C4-2B (cell line): ENCODE measurements at regions not wholly inside any gene's neighbourhood (a gene's known extent, or its start where the extent isn't known, plus 50 kb on each side); places are given as distances from the start of the nearest gene placed in this dataset.

ENCODE experiments used
- H3K27ac ChIP-seq: fragments of 450-650 bp; 2 replicates; pipeline ENCODE4 v1.5.1; 2017
- CTCF ChIP-seq: fragments of 450-650 bp; conservative IDR thresholded peaks from 2 replicates; pipeline ENCODE4 v1.5.1; 2017; ENCODE audit warnings: mild to moderate bottlenecking
- ZFX ChIP-seq: fragments of 450-650 bp; IDR thresholded peaks from 2 replicates; pipeline ENCODE4 v1.6.1; 2017

GRCh38 chr3:176776622-176777175 is 420.6 kb downstream of the TBL1XR1 start:
- H3K27ac ChIP-seq = no peak overlapping the region
- no peak for TF ChIP-seq CTCF
- TF ChIP-seq ZFX = no peak

GRCh38 chr3:176769547-176770190 is 427.6 kb downstream of the TBL1XR1 start:
- H3K27ac ChIP-seq = no peak overlapping the region
- TF ChIP-seq ZFX (no peak), CTCF (no peak)

GRCh38 chr3:176767385-176767784 is 429.9 kb downstream of the TBL1XR1 start:
- H3K27ac ChIP-seq = peak overlapping the region; percentile 90
- no peak for TF ChIP-seq ZFX
- no peak for TF ChIP-seq CTCF

GRCh38 chr3:176766862-176767261 is 430.4 kb downstream of the TBL1XR1 start:
- H3K27ac ChIP-seq = peak overlapping the region; percentile 90
- TF ChIP-seq CTCF (no peak), ZFX (no peak)

- H3K27ac ChIP-seq = no peak overlapping the region
- TF ChIP-seq CTCF (no peak), ZFX (no peak)
These were observed 431.8 kb downstream of the TBL1XR1 start for GRCh38 chr3:176765382-176765900.

GRCh38 chr3:176759815-176760506 is 437.3 kb downstream of the TBL1XR1 start:
- H3K27ac ChIP-seq = peak overlapping the region; percentile 58; the same call in 1 of the 2 replicates
- no peak for TF ChIP-seq ZFX
- no peak for TF ChIP-seq CTCF

GRCh38 chr3:176757429-176757828 is 439.9 kb downstream of the TBL1XR1 start:
- TF ChIP-seq CTCF = no peak
- TF ChIP-seq ZFX = no peak
- H3K27ac ChIP-seq = peak overlapping the region; percentile 17; the same call in 1 of the 2 replicates
